ENCODE measurements at regions not wholly inside any gene's neighbourhood (a gene's known extent, or its start where the extent isn't known, plus 50 kb on each side); places are given as distances from the start of the nearest gene placed in this dataset.
"Not testable (repeated sequence)": the region's sequence is repeated elsewhere in the genome, so short reads cannot be mapped to it uniquely, and the experiment has no call there.

GRCh38 chr6:30832864-30833263, 51.5 kb upstream of the DDR1 start:
- no peak for DNase-seq

DNA sequence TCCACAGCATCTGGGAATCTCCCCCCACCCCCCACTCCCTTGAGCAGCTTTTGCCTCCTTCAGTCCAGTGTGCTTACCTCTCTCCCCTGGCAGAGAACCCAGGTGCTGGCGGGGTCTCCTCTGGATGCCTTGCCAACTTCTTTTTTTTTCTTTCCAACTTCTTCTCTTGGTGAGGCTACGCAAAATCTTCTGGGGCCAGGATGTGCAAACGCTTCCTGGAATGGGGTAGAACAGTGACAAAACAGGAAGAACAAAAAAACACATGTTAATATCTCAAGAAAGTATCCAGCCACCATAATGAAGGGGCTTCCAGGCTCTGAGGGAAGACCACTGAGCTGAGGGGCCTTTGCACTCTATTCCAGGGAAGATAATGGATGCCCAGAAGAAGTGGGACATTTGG, 53.9 kb upstream of the DDR1 start:
- peak; percentile 42 for DNase-seq

GRCh38 chr6:30829639-30830255, 54.6 kb upstream of the DDR1 start:
- no peak for DNase-seq

DNA sequence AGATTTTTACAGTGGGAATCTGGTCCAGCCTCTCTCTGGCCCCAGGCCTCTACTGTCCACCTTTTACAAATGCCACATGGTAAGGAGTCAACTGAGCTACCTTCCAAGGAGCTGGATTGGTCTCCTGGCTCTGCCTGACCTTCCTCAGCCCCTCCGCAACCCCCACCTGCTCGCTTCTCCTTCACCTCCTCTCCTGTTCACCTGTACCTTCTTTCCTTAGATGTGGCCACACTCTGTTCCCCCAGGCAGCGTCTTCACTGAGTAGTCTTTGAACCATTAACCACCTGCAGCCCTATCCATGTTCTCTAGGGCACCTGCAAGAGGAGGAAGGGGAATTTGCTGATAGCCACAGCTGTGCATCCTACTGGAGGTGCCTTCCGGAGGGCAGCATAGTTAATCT, 55.3 kb upstream of the DDR1 start:
- DNase-seq = no peak

- DNase-seq = peak; percentile 81
These were observed 56.0 kb upstream of the DDR1 start for GRCh38 chr6:30828027-30828962.

DNA sequence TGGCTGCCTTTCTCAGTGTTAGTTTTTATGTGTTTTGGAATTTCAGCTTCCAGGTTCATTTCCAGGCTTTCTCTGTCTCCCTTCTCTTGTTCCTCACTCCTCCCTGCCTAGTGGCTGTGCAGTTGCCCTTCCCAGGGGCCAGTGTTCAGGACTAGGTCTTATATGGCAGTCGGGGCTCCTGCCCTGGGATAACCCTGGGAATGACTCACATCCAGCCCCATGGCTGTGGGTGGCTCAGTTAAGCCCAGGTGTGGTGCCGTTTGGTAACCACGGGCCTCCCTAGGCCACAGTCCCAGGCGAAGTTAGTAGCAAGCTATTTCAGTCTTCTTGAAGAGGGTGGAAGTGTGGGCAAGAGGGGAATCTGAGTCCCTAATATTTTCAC, 57.4 kb upstream of the DDR1 start:
- no peak for DNase-seq

DNA sequence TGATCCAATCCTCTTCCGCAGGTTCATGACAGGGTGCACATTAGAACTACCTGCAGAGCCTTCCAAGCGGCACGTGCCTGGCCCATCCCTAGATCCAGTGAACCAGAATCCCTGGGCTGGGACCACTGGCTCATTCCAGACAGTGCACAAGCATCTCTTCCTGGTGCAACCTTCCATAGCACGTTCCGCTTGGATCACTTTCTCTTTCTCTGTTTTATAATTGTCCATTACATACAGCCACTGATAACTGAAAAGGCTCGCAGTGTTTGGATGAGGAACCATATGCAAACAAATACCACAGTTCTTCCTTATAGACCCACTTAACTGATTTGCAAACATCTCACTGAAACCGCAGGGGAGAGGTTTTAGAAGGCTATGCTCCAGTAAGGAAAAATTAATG, 59.6 kb upstream of the DDR1 start:
- DNase-seq = no peak

- no peak for DNase-seq
These were observed 60.8 kb upstream of the DDR1 start for GRCh38 chr6:30823534-30823865.

DNA sequence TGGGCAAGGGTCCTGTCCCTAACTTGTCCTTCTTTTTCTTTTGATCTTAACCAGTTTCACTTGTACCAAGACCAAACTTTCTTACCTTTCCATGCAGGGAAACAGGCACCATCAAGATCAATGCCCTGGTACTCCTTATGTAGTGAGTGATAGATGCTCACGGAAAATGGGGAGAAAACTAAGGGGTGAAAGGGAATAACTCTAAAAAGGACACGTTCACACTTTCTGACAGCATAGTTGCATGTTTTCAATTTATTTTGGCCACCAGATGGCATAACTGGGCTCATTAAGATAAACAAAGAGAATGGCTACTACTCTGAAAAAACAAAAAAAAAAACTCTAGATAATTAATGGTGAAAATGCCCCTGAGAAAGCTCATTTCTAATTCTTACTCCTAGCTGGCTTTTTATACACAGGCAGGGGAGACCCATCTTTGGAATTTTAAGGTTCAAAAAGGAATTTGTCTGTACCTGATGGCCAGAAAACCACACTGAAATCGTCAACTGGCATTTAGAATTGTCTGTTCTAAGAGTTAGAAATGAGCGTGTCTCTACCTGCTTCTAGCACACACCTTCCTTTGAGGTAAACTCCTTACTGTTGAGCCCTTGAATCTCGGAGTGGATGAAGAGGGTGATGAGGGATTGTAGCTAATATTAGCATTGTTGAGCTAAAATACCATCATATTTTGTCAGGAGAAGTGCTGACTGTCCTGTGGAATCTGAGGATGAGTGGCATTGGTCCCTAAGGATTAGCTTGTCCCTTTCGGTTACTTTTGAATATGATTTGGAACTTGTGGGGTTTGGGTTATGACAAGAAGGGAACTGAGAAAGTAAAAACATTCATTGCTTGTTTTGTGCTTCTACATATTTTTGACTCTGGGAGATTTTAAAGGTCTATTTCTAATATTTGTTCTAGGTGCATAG, 62.2 kb upstream of the DDR1 start:
- DNase-seq = peak; percentile 58

DNA sequence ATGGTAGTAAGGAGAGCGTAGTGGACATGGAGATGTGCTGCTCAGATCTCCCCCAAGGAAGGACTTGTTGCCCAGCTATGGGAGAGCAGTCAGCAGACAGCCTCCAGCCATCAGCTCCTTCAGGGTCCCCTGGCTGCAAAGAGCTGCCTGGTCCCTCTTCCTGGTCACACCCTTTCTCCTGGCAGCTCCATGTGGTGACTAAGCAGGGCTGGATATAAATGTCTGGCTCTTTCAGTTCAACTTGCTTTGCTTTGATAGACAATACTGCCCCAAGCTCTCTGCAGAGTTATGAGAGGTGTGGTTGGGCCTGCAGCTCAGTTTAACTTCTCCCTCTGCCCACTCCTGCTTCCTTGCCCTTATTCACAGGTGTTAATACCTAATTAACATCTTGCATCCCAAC, 64.1 kb upstream of the DDR1 start:
- no peak for DNase-seq

GRCh38 chr6:30819297-30819917, 64.9 kb upstream of the DDR1 start:
- DNase-seq = no peak

- no peak for DNase-seq
These were observed 65.9 kb upstream of the DDR1 start for GRCh38 chr6:30818391-30818841.

- no peak for DNase-seq
These were observed 67.3 kb upstream of the DDR1 start for GRCh38 chr6:30816791-30817739.

DNA sequence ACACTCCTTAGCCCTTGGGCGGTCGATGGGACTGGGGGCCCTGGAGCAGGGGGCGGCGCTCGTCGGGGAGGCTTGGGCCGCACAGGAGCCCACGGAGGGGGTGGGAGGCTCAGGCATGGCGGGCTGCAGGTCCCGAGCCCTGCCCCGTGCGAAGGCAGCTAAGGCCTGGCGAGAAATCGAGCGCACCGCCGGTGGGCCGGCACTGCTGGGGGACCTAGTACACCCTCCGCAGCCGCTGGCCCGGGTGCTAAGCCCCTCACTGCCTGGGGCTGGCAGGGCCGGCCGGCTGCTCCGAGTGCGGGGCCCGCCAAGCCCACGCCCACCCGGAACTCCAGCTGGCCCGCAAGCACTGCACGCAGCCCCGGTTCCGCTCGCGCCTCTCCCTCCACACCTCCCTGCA, 68.0 kb upstream of the DDR1 start:
- not testable (repeated sequence) for DNase-seq

DNA sequence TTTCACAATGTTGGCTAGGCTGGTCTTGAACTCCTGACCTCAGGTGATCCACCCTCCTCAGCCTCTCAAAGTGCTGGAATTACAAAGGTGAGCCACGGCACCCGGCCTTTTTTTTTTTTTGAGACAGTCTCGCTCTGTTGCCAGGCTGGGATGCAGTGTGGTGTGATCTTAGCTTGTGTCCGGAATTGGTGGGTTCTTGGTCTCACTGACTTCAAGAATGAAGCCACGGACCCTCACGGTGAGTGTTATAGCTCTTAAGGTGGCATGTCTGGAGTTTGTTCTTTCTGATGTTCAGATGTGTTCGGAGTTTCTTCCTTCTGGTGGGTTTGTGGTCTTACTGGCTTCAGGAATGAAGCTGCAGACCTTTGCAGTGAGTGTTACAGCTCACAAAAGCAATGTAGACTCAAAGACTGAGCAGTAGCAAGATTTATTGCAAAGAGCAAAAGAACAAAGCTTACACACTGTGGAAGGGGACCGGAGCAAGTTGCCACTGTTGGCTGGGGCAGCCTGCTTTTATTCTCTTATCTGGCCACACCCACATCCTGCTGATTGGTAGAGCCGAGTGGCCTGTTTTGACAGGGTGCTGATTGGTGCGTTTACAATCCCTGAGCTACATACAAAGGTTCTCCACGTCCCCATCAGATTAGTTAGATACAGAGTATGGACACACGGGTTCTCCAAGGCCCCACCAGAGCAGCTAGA, 69.1 kb upstream of the DDR1 start:
- DNase-seq = not testable (repeated sequence)

DNA sequence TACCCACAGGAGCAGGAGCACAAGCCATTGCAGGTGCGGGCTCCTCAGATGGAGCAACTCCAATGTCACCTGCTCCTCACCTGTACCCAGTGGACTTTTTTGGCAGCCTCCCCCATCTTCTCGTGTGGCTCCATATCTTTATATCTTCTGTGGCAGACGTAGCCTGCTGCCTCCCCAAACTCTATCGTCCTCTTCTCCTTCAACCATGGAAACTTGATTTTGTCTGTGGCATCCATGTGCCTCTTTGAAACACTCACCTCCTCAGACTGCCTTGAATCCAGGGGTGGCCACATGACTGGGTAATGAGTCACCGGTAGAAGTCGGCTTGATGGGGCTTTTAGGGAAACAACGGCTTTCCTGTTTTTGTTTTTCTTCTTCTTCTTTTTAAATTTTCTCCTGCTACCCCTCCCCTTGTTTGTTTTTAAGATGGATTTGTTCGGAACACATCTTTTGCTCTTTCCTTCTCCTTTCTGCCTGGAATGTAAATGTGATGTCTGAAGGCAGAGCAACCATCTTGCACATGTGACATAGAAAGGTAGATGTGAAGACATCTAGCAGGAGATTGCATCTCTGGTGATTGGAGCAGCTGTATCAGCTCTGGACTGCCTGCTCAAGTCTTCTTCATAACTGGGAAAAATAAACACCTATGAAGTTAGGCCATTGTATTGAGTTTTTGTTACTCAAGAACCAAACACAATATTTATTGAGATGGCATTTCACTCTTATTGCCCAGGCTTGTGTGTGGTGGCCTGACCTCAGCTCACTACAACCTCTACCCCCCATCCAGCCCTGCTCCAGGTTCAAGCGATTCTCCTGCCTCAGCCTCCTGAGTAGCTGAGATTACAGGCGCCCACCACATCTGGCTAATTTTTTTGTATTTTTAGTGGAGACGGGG, 69.9 kb upstream of the DDR1 start:
- DNase-seq = peak; percentile 24

GRCh38 chr6:30813631-30814145, 69.3 kb upstream of the IER3 start:
- no peak for DNase-seq

GRCh38 chr6:30810813-30811339, 66.5 kb upstream of the IER3 start:
- no peak for DNase-seq

GRCh38 chr6:30807566-30807965, 63.2 kb upstream of the IER3 start:
- not testable (repeated sequence) for DNase-seq

Measured in CD4-positive, alpha-beta T cell treated with Interleukin-21 for 1 hour (primary cell).